ENCODE measurements at regions not wholly inside any gene's neighbourhood (a gene's known extent, or its start where the extent isn't known, plus 50 kb on each side); places are given as distances from the start of the nearest gene placed in this dataset.

- TF ChIP-seq CTCF (IDR thresholded peaks at IDR 0.05) (no peak), POLR2A (IDR thresholded peaks at IDR 0.05) (no peak)
These were observed 856.4 kb upstream of the INTU start for GRCh38 chr4:126776361-126776760.

All from lower leg skin (tissue), 3 donors.